SIG-M5 treated with dmso at 0.1 percent for 504 hours (cell line): ENCODE measurements at regions not wholly inside any gene's neighbourhood (a gene's known extent, or its start where the extent isn't known, plus 50 kb on each side); places are given as distances from the start of the nearest gene placed in this dataset.
"Not testable (repeated sequence)": the region's sequence is repeated elsewhere in the genome, so short reads cannot be mapped to it uniquely, and the experiment has no call there.

Experiments used
- DNase-seq: peaks from one replicate; lab custom pipeline; 2025; ENCODE audit not compliant: unreplicated experiment; lab: John Stamatoyannopoulos, UW

GRCh38 chr15:53218666-53219580, 428.8 kb upstream of the ONECUT1 start:
- no peak for DNase-seq

GRCh38 chr15:53216036-53216435, 425.9 kb upstream of the ONECUT1 start:
- no peak for DNase-seq

DNA sequence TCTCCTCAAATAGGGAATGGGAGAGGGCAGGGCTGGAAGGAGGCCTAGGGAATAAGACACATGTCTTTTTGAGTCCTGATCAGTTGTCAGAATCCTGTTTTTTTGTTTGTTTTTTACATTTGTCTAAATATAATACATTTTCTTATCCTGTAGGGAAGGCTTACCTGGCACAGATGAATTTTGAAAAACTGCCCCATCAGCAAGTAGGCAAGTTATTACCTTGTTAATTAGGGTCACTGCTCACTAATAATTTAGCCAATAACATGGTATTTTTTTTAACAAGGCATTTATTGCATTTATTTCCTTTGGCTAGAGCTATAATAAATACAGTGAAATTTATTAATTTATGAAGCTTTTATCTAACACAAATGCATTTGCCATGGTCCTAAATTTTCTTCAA, 423.2 kb upstream of the ONECUT1 start:
- no peak for DNase-seq

- no peak for DNase-seq
Observed at GRCh38 chr15:53212785-53213184, 422.6 kb upstream of the ONECUT1 start.

DNA sequence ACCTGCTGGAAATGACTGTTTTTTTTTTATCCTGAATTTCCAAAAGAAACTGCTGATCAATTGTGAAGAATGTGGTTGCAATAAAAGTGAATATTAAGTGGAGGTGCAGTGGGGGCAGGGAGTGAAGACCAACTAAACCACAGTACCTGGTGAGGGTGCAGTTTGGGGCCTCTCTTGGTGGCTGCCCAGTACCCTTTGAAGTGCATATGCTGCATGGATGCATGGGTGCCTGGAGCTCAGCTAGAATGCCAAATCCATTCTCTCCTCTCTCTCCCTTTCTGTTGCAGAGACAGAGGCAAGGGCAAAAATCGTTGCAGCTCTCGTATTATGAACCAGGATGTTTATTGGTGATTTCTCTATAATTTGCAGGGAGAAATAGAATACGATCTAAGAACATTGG, 420.5 kb upstream of the ONECUT1 start:
- no peak for DNase-seq

- no peak for DNase-seq
Observed at GRCh38 chr15:53209396-53210042, 419.4 kb upstream of the ONECUT1 start.

GRCh38 chr15:53208751-53209150, 418.6 kb upstream of the ONECUT1 start:
- no peak for DNase-seq

- no peak for DNase-seq
Observed at GRCh38 chr15:53203454-53203853, 413.3 kb upstream of the ONECUT1 start.

DNA sequence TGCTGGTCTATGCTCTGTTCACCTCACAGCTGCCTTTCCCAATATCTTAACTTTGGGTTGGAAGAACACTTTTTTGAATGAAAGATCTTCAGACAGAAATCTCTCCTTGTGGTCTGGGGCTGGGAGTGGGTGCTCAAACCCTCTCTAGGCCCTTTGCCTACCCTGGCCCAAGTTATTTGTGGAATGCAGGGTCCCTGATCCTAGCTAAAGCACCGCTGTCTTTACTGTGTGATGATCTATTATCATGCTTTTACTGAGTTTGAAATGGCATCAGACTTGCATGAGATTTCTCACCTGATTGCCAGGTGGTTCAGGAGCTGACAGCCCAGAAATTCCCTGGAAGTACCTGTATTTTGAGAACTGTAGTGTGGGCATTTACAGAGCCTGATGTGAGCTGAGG, 412.7 kb upstream of the ONECUT1 start:
- no peak for DNase-seq

DNA sequence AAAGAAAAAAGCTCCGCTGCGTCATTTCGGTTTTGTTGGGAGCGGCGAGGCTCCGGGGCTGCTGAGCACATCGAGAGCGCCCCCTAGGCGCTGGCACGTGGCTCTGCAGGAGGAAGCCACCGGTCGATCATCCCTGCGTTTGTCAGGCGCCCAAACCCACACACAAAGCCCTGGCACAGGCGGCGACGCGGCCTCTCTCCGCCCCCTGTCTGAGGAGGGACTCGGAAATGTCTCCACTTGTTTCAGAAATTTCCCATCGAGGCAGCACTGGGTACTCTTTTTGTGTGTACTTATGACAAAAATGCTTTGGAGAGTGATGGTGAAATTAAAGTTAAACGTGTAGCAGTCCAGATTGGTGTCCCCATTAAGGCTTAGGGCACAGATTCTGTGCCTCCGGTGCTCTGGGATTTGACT, 407.3 kb upstream of the ONECUT1 start:
- peak; percentile 15 for DNase-seq

DNA sequence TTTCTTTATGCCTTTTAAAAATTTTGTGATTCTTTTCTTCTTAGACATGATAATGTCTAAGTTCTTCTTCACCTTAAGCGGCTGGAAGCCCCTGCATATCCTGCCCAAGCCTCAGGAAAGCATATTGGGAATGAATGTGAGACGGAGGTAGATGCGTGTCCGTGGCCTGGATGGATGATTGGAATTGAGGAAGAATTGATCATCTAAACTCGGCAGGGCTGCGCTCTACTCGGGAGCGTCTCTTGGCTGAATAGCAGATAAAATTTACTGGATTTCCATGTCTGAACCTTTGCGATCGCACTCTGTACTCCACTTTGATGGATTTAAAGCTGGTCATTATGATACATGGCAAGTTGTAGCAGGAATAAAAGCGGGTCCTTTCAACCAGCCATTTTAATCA, 406.7 kb upstream of the ONECUT1 start:
- no peak for DNase-seq

- no peak for DNase-seq
Observed at GRCh38 chr15:53196242-53196641, 406.1 kb upstream of the ONECUT1 start.

DNA sequence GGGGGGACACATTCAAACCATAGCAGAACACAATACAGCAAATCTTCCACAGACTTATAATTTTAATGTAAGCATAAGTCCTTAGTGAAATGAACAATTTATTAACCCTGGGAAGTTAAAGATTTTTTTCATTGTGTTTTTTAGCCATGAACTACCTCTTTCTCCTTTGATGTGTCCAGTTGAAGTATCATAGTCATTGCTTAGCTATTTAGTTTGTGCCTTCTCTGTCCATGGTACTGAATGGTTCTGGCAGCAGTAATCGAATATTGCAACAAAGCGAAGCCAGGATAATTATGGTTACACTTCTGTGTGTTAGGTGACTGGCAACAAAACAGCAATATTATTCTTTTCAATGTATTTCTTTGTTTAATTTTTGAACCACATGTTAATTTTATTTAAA, 403.0 kb upstream of the ONECUT1 start:
- DNase-seq = peak; percentile 26

- DNase-seq = no peak
Observed at GRCh38 chr15:53189860-53190259, 399.7 kb upstream of the ONECUT1 start.

DNA sequence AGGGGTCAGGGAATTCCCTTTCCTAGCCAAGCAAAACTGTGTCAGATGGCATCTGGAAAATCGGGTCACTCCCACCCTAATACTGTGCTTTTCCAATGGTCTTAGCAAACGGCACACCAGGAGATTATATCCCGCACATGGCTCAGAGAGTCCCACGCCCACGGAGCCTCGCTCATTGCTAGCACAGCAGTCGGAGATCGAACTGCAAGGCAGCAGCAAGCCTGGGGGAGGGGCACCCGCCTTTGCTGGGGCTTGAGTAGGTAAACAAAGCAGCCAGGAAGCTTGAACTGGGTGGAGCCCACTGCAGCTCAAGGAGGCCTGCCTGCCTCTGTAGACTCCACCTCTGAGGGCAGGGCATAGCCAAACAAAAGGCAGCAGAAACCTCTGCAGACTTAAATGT, 393.3 kb upstream of the ONECUT1 start:
- not testable (repeated sequence) for DNase-seq

GRCh38 chr15:53171571-53171970, 381.4 kb upstream of the ONECUT1 start:
- DNase-seq = no peak

GRCh38 chr15:53166684-53167201, 376.6 kb upstream of the ONECUT1 start:
- no peak for DNase-seq

- no peak for DNase-seq
Observed at GRCh38 chr15:53165988-53166683, 376.0 kb upstream of the ONECUT1 start.

DNA sequence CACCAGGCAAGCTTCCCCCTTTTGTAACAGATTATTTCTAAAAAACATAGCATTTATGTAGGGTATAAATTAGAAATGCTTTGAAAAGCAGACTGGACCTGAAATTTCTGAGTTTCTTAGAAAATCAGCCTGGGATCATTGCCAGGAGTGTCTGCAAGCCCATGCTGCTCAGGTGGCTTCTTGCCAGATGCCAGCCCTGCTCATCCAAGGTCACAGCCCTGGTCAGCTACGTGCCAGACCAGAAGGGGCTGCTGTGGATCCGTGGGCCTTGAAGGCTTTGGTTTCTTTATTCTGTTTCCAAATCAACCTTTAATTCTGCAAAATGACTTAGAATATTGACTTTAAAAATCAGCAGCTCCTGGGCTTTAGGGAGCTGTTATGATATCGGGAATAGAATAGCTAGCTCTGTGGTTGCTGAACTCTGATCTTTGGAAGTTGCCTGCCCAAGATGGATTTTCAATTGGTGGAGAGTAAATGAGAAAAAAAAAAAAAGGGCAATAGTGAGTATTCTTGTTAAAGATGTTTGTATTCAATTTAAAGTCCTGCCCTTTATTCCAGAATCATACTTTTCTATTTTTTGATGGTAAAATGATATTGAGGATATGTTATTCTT, 370.1 kb upstream of the ONECUT1 start:
- DNase-seq = no peak

- no peak for DNase-seq
Observed at GRCh38 chr15:53159458-53159857, 369.3 kb upstream of the ONECUT1 start.

GRCh38 chr15:53158995-53159394, 368.9 kb upstream of the ONECUT1 start:
- DNase-seq = no peak
